ENCODE measurements at regions not wholly inside any gene's neighbourhood (a gene's known extent, or its start where the extent isn't known, plus 50 kb on each side); places are given as distances from the start of the nearest gene placed in this dataset.

- no peak overlapping the region for H3K27ac ChIP-seq
- no peaks in the 10 kb centered on the region for H3K27me3 ChIP-seq
- H3K4me1 ChIP-seq, result no peaks in the 10 kb centered on the region
- H3K36me3 ChIP-seq, result no peaks in the 10 kb centered on the region
- TF ChIP-seq CTCF (IDR thresholded peaks at IDR 0.05), result no peak
- DNase-seq (ENCODE audit: low spot score in 2 of 2), result no peak
- intact Hi-C loops (cut with DNase I), result no loop called here
- no peaks in the 10 kb centered on the region for H3K9me3 ChIP-seq
- no peak overlapping the region for H3K4me3 ChIP-seq
Observed at GRCh38 chr15:62857411-62857853, 185.1 kb upstream of the TPM1 start.

GRCh38 chr15:62858343-62858742 lies 184.2 kb upstream of the TPM1 start:
- DNase-seq (ENCODE audit: low spot score in 2 of 2), result no peak
- TF ChIP-seq CTCF (IDR thresholded peaks at IDR 0.05), result no peak
- no peaks in the 10 kb centered on the region for H3K36me3 ChIP-seq
- H3K27ac ChIP-seq, result no peak overlapping the region
- intact Hi-C loops (cut with DNase I), result no loop called here
- no peaks in the 10 kb centered on the region for H3K27me3 ChIP-seq
- no peak overlapping the region for H3K4me3 ChIP-seq
- no peaks in the 10 kb centered on the region for H3K4me1 ChIP-seq
- H3K9me3 ChIP-seq, result no peaks in the 10 kb centered on the region

GRCh38 chr15:62862717-62863116 lies 179.8 kb upstream of the TPM1 start:
- no peaks in the 10 kb centered on the region for H3K36me3 ChIP-seq
- H3K9me3 ChIP-seq, result no peaks in the 10 kb centered on the region
- intact Hi-C loops (cut with DNase I), result no loop called here
- H3K27me3 ChIP-seq, result no peaks in the 10 kb centered on the region
- no peak for TF ChIP-seq CTCF (IDR thresholded peaks at IDR 0.05)
- no peak overlapping the region for H3K27ac ChIP-seq
- no peaks in the 10 kb centered on the region for H3K4me1 ChIP-seq
- DNase-seq (ENCODE audit: low spot score in 2 of 2), result no peak
- H3K4me3 ChIP-seq, result no peak overlapping the region

GRCh38 chr15:62866366-62866765 lies 176.2 kb upstream of the TPM1 start:
- no peak for TF ChIP-seq CTCF (IDR thresholded peaks at IDR 0.05)
- no peak overlapping the region for H3K27ac ChIP-seq
- H3K36me3 ChIP-seq, result no peaks in the 10 kb centered on the region
- H3K4me1 ChIP-seq, result no peaks in the 10 kb centered on the region
- H3K27me3 ChIP-seq, result no peaks in the 10 kb centered on the region
- no peak overlapping the region for H3K4me3 ChIP-seq
- H3K9me3 ChIP-seq, result no peaks in the 10 kb centered on the region
- intact Hi-C loops (cut with DNase I), result no loop called here
- DNase-seq (ENCODE audit: low spot score in 2 of 2), result no peak

- Histone ChIP-seq H3K36me3 (no peaks in the 10 kb centered on the region), H3K4me1 (no peaks in the 10 kb centered on the region), H3K27ac (no peak overlapping the region), H3K9me3 (no peaks in the 10 kb centered on the region), H3K4me3 (no peak overlapping the region), H3K27me3 (no peaks in the 10 kb centered on the region)
- DNase-seq (ENCODE audit: low spot score in 2 of 2), result no peak
- no peak for TF ChIP-seq CTCF (IDR thresholded peaks at IDR 0.05)
- intact Hi-C loops (cut with DNase I), result no loop called here
Observed at GRCh38 chr15:62867844-62868243, 174.7 kb upstream of the TPM1 start.

- no peak for DNase-seq (ENCODE audit: low spot score in 2 of 2)
- Histone ChIP-seq H3K27ac (no peak overlapping the region), H3K9me3 (no peaks in the 10 kb centered on the region), H3K4me3 (no peak overlapping the region), H3K27me3 (no peaks in the 10 kb centered on the region), H3K36me3 (no peaks in the 10 kb centered on the region), H3K4me1 (no peaks in the 10 kb centered on the region)
- no peak for TF ChIP-seq CTCF (IDR thresholded peaks at IDR 0.05)
- intact Hi-C loops (cut with DNase I), result no loop called here
Observed at GRCh38 chr15:62868507-62868906, 174.0 kb upstream of the TPM1 start.

All from ascending aorta (tissue), 2 donors.